HEK293 (cell line): ENCODE measurements at regions not wholly inside any gene's neighbourhood (a gene's known extent, or its start where the extent isn't known, plus 50 kb on each side); places are given as distances from the start of the nearest gene placed in this dataset.

Experiments used
- CTCF ChIA-PET: fragments of 350-600 bp; formaldehyde crosslinking; extraction: SDS; loops from one replicate; lab custom pipeline; 2021; ENCODE audit warnings: antibody characterized with exemption; lab: Yijun Ruan, JAX
- POLR2A ChIA-PET: fragments of 300-600 bp; formaldehyde crosslinking; extraction: SDS; loops from one replicate; lab custom pipeline; 2020; ENCODE audit warnings: antibody characterized with exemption, inconsistent platforms; lab: Yijun Ruan, JAX
- H3K27ac ChIP-seq: fragments of 200-500 bp; sonication (Bioruptor generic); 2 replicates; pipeline ENCODE4 v1.5.1; 2014; ENCODE audit warnings: low read depth, low read length, control low read depth, inconsistent platforms; ENCODE audit errors: extremely low read depth
- H3K36me3 ChIP-seq, 2 experiments: fragments of 200-500 bp in 1 of 2; sonication (Bioruptor generic) in 1 of 2; 1 replicate in 1 of 2; 2 replicates in 1 of 2; pipeline ENCODE4 v1.5.1; 2014 to 2017; ENCODE audit warnings: inconsistent platforms in 2 of 2, low read length in 2 of 2; ENCODE audit not compliant: control insufficient read depth in 2 of 2, insufficient read depth in 1 of 2
- H3K4me1 ChIP-seq: fragments of 200-500 bp; sonication (Bioruptor generic); 2 replicates; pipeline ENCODE4 v1.5.1; 2014; ENCODE audit warnings: mild to moderate bottlenecking, low read length, inconsistent platforms; ENCODE audit not compliant: control insufficient read depth, insufficient read depth
- H3K4me3 ChIP-seq: 2 replicates; pipeline ENCODE4 v1.5.1; 2011; ENCODE audit warnings: low read depth, mild to moderate bottlenecking, control low read depth, low read length, moderate library complexity
- H3K9me3 ChIP-seq: fragments of 200-500 bp; sonication (Bioruptor generic); 2 replicates; pipeline ENCODE4 v1.5.1; 2014; ENCODE audit warnings: low read depth, low read length, inconsistent platforms; ENCODE audit not compliant: control insufficient read depth, insufficient read depth
- BCL11A ChIP-seq: fragments of 450-650 bp; formaldehyde crosslinking; IDR thresholded peaks from 2 replicates; pipeline ENCODE4 v1.5.1; 2016; ENCODE audit warnings: low read depth, missing biosample characterization, missing genetic modification characterization
- HIC1 ChIP-seq: fragments of 450-650 bp; formaldehyde crosslinking; IDR thresholded peaks from 2 replicates; pipeline ENCODE4 v1.5.1; 2016; ENCODE audit warnings: missing biosample characterization, missing genetic modification characterization
- PRDM1 ChIP-seq: fragments of 450-650 bp; formaldehyde crosslinking; IDR thresholded peaks from 2 replicates; pipeline ENCODE4; 2016; ENCODE audit warnings: missing biosample characterization, missing genetic modification characterization
- SP2 ChIP-seq: fragments of 450-650 bp; formaldehyde crosslinking; IDR thresholded peaks from 2 replicates; pipeline ENCODE4 v1.5.1; 2016; ENCODE audit warnings: missing biosample characterization, missing genetic modification characterization
- ZBTB44 ChIP-seq: fragments of 450-650 bp; IDR thresholded peaks from 2 replicates; pipeline ENCODE4 v1.5.1; 2018; ENCODE audit warnings: missing biosample characterization, mild to moderate bottlenecking, missing genetic modification characterization
- ZIC2 ChIP-seq: fragments of 450-650 bp; formaldehyde crosslinking; IDR thresholded peaks from 2 replicates; pipeline ENCODE4 v1.5.1; 2016; ENCODE audit warnings: missing biosample characterization, missing genetic modification characterization
- ZNF214 ChIP-seq: fragments of 450-650 bp; formaldehyde crosslinking; IDR thresholded peaks from 2 replicates; pipeline ENCODE4 v1.5.1; 2017; ENCODE audit warnings: missing biosample characterization, mild to moderate bottlenecking, missing genetic modification characterization, borderline replicate concordance
- ZNF324 ChIP-seq: fragments of 450-650 bp; formaldehyde crosslinking; IDR thresholded peaks from 2 replicates; pipeline ENCODE4 v1.5.1; 2016; ENCODE audit warnings: missing biosample characterization, missing genetic modification characterization
- ZNF473 ChIP-seq: fragments of 450-650 bp; formaldehyde crosslinking; IDR thresholded peaks from 2 replicates; pipeline ENCODE4 v1.5.1; 2017; ENCODE audit warnings: missing biosample characterization, missing genetic modification characterization
- ZNF501 ChIP-seq: fragments of 450-650 bp; formaldehyde crosslinking; IDR thresholded peaks from 2 replicates; pipeline ENCODE4 v1.5.1; 2016; ENCODE audit warnings: missing biosample characterization, missing genetic modification characterization
- ZNF510 ChIP-seq: fragments of 450-650 bp; formaldehyde crosslinking; IDR thresholded peaks from 2 replicates; pipeline ENCODE4 v1.5.1; 2018; ENCODE audit warnings: mild to moderate bottlenecking, missing genetic modification characterization, missing biosample characterization; ENCODE audit not compliant: insufficient replicate concordance
- ZNF701 ChIP-seq: fragments of 450-650 bp; formaldehyde crosslinking; IDR thresholded peaks from 2 replicates; pipeline ENCODE4 v1.5.1; 2016; ENCODE audit warnings: missing biosample characterization, missing genetic modification characterization
- ZNF776 ChIP-seq: fragments of 450-650 bp; formaldehyde crosslinking; IDR thresholded peaks from 2 replicates; pipeline ENCODE4 v1.5.0; 2017; ENCODE audit warnings: missing biosample characterization, missing genetic modification characterization, borderline replicate concordance
- ZNF791 ChIP-seq: fragments of 450-650 bp; formaldehyde crosslinking; IDR thresholded peaks from 2 replicates; pipeline ENCODE4 v1.5.1; 2016; ENCODE audit warnings: missing biosample characterization, missing genetic modification characterization
- ZNF843 ChIP-seq: fragments of 450-650 bp; formaldehyde crosslinking; IDR thresholded peaks from 2 replicates; pipeline ENCODE4 v1.5.1; 2016; ENCODE audit warnings: missing biosample characterization, missing genetic modification characterization
- ZSCAN5A ChIP-seq: fragments of 450-650 bp; formaldehyde crosslinking; IDR thresholded peaks from 2 replicates; pipeline ENCODE4 v1.5.1; 2016; ENCODE audit warnings: missing biosample characterization, missing genetic modification characterization
- TF ChIP-seq, protein P1 (sequence below): fragments of 450-650 bp; formaldehyde crosslinking; IDR thresholded peaks from 2 replicates; pipeline ENCODE4 v1.5.1; 2017; ENCODE audit warnings: missing biosample characterization, missing genetic modification characterization
- TF ChIP-seq, protein P2 (sequence below): fragments of 450-650 bp; formaldehyde crosslinking; IDR thresholded peaks from 2 replicates; pipeline ENCODE4 v1.5.1; 2016; ENCODE audit warnings: missing biosample characterization, missing genetic modification characterization

GRCh38 chr15:85312929-85313331 is 67.5 kb upstream of the AKAP13 start:
- no peak overlapping the region for H3K27ac ChIP-seq
- no peak for TF ChIP-seq ZNF510
- no peak for TF ChIP-seq ZNF791
- TF ChIP-seq, protein P1, sequence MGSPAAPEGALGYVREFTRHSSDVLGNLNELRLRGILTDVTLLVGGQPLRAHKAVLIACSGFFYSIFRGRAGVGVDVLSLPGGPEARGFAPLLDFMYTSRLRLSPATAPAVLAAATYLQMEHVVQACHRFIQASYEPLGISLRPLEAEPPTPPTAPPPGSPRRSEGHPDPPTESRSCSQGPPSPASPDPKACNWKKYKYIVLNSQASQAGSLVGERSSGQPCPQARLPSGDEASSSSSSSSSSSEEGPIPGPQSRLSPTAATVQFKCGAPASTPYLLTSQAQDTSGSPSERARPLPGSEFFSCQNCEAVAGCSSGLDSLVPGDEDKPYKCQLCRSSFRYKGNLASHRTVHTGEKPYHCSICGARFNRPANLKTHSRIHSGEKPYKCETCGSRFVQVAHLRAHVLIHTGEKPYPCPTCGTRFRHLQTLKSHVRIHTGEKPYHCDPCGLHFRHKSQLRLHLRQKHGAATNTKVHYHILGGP (tag by site-specific recombination) = no peak
- TF ChIP-seq ZNF214 (tag by site-specific recombination) = no peak
- TF ChIP-seq, protein P2, sequence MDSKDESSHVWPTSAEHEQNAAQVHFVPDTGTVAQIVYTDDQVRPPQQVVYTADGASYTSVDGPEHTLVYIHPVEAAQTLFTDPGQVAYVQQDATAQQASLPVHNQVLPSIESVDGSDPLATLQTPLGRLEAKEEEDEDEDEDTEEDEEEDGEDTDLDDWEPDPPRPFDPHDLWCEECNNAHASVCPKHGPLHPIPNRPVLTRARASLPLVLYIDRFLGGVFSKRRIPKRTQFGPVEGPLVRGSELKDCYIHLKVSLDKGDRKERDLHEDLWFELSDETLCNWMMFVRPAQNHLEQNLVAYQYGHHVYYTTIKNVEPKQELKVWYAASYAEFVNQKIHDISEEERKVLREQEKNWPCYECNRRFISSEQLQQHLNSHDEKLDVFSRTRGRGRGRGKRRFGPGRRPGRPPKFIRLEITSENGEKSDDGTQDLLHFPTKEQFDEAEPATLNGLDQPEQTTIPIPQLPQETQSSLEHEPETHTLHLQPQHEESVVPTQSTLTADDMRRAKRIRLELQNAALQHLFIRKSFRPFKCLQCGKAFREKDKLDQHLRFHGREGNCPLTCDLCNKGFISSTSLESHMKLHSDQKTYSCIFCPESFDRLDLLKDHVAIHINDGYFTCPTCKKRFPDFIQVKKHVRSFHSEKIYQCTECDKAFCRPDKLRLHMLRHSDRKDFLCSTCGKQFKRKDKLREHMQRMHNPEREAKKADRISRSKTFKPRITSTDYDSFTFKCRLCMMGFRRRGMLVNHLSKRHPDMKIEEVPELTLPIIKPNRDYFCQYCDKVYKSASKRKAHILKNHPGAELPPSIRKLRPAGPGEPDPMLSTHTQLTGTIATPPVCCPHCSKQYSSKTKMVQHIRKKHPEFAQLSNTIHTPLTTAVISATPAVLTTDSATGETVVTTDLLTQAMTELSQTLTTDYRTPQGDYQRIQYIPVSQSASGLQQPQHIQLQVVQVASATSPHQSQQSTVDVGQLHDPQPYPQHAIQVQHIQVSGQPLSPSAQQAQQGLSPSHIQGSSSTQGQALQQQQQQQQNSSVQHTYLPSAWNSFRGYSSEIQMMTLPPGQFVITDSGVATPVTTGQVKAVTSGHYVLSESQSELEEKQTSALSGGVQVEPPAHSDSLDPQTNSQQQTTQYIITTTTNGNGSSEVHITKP (tag by site-specific recombination) = no peak
- TF ChIP-seq ZNF501 (tag by site-specific recombination) = no peak
- no peak for TF ChIP-seq HIC1 (tag by site-specific recombination)
- no peak for TF ChIP-seq ZNF473 (tag by site-specific recombination)
- TF ChIP-seq ZNF701 (tag by site-specific recombination) = no peak
- no peak for TF ChIP-seq ZSCAN5A (tag by site-specific recombination)
- no peak for TF ChIP-seq ZNF324 (tag by site-specific recombination)
- TF ChIP-seq BCL11A = no peak
- TF ChIP-seq ZBTB44 (tag by site-specific recombination) = no peak
- peak; percentile 51 for TF ChIP-seq ZIC2 (tag by site-specific recombination)
- peak; percentile 79 for TF ChIP-seq PRDM1 (tag by site-specific recombination)
- H3K9me3 ChIP-seq = no peaks in the 10 kb centered on the region
- no peaks in the 10 kb centered on the region for H3K36me3 ChIP-seq
- H3K4me3 ChIP-seq = no peak overlapping the region
- H3K4me1 ChIP-seq = 0 out of 2 replicates have a peak, but pooled peaks cover 4% of the 10 kb centered on the region
- ChIA-PET CTCF (interaction anchor here (0.6 to 2.4 kb wide), 11 partner anchors 10 to 352 kb away, joined by 3 to 16 read pairs (median 5); no protein-coding TSS in a partner anchor), POLR2A (no interaction called here)

- no peak for TF ChIP-seq HIC1 (tag by site-specific recombination)
- TF ChIP-seq SP2 (tag by site-specific recombination) = no peak
- no peak for TF ChIP-seq ZNF776
- no peak for TF ChIP-seq ZNF843 (tag by site-specific recombination)
- Histone ChIP-seq H3K4me3 (no peak overlapping the region), H3K9me3 (no peaks in the 10 kb centered on the region), H3K27ac (no peak overlapping the region), H3K4me1 (0 out of 2 replicates have a peak, but pooled peaks cover 4% of the 10 kb centered on the region), H3K36me3 (no peaks in the 10 kb centered on the region)
- ChIA-PET POLR2A (no interaction called here), CTCF (interaction anchor here (0.6 to 2.4 kb wide), 10 partner anchors 10 to 351 kb away, joined by 3 to 16 read pairs (median 5); no protein-coding TSS in a partner anchor)
Observed at GRCh38 chr15:85313339-85313738, 67.1 kb upstream of the AKAP13 start.
